ENCODE measurements at regions not wholly inside any gene's neighbourhood (a gene's known extent, or its start where the extent isn't known, plus 50 kb on each side); places are given as distances from the start of the nearest gene placed in this dataset.

DNA sequence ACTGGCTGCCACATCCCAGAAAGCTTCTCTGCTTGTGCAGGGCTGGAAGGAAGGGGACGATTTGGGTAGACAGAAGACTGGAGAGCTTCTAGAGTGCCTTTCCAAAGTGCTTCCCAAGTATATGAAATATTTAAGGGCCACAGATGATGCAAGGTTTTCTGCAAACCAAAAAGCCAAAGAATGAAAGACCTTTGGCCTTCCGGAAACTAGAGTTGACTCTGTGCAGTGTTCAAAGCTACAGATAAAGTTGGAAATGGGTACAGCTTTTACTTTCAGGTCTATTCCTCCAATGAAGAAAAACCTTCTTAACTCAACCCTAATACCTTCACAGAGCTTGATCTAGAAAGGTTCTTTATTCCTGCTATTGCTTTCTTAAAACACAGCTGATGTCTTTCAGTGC lies 253.0 kb upstream of the KLHL29 start:
- intact Hi-C loops (cut with DNase I; ENCODE audit: low total_unique reads) = no loop called here
- no peak for DNase-seq
- Histone ChIP-seq H3K27me3 (no peaks in the 10 kb centered on the region), H3K4me1 (peaks cover 0 to 20% (median 13%) of the 10 kb centered on the region in 4 donors), H3K36me3 (no peaks in the 10 kb centered on the region), H3K27ac (no peak overlapping the region), H3K4me3 (no peak overlapping the region), H3K9me3 (no peaks in the 10 kb centered on the region)
- TF ChIP-seq, protein P1, sequence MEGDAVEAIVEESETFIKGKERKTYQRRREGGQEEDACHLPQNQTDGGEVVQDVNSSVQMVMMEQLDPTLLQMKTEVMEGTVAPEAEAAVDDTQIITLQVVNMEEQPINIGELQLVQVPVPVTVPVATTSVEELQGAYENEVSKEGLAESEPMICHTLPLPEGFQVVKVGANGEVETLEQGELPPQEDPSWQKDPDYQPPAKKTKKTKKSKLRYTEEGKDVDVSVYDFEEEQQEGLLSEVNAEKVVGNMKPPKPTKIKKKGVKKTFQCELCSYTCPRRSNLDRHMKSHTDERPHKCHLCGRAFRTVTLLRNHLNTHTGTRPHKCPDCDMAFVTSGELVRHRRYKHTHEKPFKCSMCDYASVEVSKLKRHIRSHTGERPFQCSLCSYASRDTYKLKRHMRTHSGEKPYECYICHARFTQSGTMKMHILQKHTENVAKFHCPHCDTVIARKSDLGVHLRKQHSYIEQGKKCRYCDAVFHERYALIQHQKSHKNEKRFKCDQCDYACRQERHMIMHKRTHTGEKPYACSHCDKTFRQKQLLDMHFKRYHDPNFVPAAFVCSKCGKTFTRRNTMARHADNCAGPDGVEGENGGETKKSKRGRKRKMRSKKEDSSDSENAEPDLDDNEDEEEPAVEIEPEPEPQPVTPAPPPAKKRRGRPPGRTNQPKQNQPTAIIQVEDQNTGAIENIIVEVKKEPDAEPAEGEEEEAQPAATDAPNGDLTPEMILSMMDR (IDR thresholded peaks at IDR 0.05) = no peak

DNA sequence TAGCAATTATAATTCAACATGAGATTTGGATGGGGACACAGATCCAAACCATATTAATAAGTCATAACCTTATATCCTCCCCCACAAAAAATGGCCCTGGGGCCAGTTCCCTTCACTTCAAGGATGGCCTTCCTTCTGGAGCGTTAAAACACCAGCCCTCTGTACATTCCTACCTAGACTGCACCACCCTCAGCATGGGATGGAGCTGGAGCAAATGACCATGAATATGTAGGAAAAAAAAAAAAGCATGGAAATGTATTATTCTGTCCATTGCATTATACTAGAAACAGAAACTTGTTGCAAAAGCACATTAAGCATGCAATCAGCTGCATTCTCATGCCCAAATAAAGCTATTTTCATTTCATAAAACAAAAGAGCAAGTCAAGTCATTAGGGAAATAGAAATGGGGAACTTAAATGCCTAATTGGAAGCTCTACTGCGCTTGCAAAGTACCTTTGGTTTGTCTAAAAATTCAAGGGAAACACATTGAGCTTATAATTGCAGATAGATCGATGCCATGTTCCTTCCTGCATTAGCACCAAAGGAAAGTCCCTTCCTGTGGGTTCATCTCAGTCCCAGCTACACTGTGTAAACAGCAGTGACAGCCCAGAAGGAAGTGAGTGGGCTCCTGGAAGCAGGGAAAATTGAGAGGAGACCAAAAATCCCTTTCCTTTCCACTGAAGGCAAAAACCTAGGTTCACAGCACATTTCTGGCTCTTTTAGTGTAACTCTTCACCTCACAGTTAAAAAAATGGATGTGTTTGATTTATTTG lies 252.0 kb upstream of the KLHL29 start:
- no peaks in the 10 kb centered on the region for H3K9me3 ChIP-seq
- H3K27me3 ChIP-seq = no peaks in the 10 kb centered on the region
- DNase-seq = no peak
- TF ChIP-seq, protein P1 (IDR thresholded peaks at IDR 0.05) = no peak
- no peak overlapping the region for H3K4me3 ChIP-seq
- H3K27ac ChIP-seq = no peak overlapping the region
- H3K4me1 ChIP-seq = peaks cover 0 to 20% (median 13%) of the 10 kb centered on the region in 4 donors
- no peaks in the 10 kb centered on the region for H3K36me3 ChIP-seq
- intact Hi-C loops (cut with DNase I; ENCODE audit: low total_unique reads) = no loop called here

DNA sequence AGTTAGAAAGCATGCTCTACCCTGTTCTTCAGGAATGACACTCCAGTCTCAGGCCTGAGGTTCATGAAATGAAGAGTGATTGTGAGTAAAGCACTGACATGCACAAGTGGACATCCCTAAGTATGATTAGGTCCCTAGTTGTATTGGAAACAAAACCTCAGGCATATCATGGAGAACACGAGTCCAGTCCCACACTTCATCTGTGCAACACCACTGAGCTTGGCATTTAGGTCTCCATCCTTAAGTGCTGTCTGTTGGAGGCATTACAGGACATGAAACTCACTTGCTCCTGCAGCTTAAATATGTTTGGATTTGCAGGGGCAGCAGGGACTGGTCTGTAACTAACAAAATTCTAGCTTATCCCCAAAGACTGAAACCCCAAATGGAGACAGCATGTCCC lies 250.3 kb upstream of the KLHL29 start:
- DNase-seq = no peak
- TF ChIP-seq, protein P1 (IDR thresholded peaks at IDR 0.05) = no peak
- intact Hi-C loops (cut with DNase I; ENCODE audit: low total_unique reads) = no loop called here
- H3K27me3 ChIP-seq = no peaks in the 10 kb centered on the region
- H3K27ac ChIP-seq = peak overlapping the region in 1 of 2 donors; percentile 46
- H3K36me3 ChIP-seq = no peaks in the 10 kb centered on the region
- H3K4me1 ChIP-seq = peaks cover 0 to 20% (median 13%) of the 10 kb centered on the region in 4 donors
- no peaks in the 10 kb centered on the region for H3K9me3 ChIP-seq
- no peak overlapping the region for H3K4me3 ChIP-seq

DNA sequence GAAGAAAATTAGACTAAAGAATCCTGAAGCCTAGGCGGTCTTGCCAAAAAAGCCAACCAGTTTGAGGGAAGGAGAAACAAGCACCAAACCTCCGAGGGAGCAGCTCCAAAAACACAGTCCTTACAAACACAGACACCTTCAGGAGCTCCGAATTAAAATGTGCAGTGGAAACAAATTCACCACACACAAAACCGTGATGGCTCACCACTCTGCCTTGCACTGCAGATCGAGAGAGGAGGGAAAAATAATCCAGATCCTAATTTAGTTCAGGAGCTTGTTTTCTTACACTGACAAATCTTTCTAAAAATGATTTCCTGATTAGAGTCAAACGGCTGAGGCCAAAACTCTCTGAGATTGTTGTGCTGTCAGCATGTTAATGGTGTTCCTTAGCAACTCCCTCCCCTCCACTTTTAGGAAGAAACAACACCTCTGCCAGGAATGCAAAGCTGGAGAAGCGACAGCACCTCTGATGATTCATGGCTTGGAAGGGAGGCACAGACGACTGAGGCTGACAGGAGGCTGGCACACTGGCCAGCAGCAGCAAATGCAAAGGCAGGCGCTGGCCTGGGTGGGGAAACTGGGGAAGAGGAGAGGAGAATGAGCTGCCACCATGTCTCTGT lies 249.4 kb upstream of the KLHL29 start:
- TF ChIP-seq, protein P1 (IDR thresholded peaks at IDR 0.05) = no peak
- intact Hi-C loops (cut with DNase I; ENCODE audit: low total_unique reads) = no loop called here
- H3K36me3 ChIP-seq = no peaks in the 10 kb centered on the region

DNA sequence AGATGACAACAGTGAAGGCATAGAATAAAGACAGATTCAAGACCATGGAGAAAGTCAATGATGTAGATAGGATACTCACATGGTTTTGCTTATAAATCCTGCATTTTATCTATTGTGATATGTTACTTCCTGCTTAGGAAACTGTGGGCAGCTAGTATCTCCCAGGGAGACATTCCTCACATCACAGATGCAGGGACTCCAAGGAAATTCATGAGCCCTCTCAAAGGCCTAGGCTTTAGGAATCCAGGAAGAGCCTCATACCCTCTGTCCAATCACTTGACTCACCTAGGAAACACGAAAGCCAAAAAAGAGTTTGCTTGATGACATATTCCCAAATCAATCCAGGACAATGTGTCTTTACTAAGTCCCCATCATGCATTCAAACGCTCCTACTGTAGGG lies 247.8 kb upstream of the KLHL29 start:
- Histone ChIP-seq H3K27me3 (no peaks in the 10 kb centered on the region), H3K4me1 (peaks cover 0 to 20% (median 13%) of the 10 kb centered on the region in 4 donors), H3K9me3 (no peaks in the 10 kb centered on the region), H3K4me3 (no peak overlapping the region), H3K27ac (no peak overlapping the region), H3K36me3 (no peaks in the 10 kb centered on the region)
- intact Hi-C loops (cut with DNase I; ENCODE audit: low total_unique reads) = no loop called here
- no peak for DNase-seq
- TF ChIP-seq, protein P1 (IDR thresholded peaks at IDR 0.05) = no peak

More for the DNA sequence above, 249.4 kb upstream of the KLHL29 start:
- Histone ChIP-seq H3K4me3 (no peak overlapping the region), H3K9me3 (no peaks in the 10 kb centered on the region), H3K27ac (peak overlapping the region; percentile 42 to 46), H3K4me1 (peaks cover 0 to 20% (median 13%) of the 10 kb centered on the region in 4 donors), H3K27me3 (no peaks in the 10 kb centered on the region)
- peak in 1 of 2 donors; percentile 71 for DNase-seq
